ENCODE measurements at regions not wholly inside any gene's neighbourhood (a gene's known extent, or its start where the extent isn't known, plus 50 kb on each side); places are given as distances from the start of the nearest gene placed in this dataset.
A peak's percentile ranks its signal among the peaks of the same experiment; 100 is the strongest.
"Not testable (repeated sequence)": the region's sequence is repeated elsewhere in the genome, so short reads cannot be mapped to it uniquely, and the experiment has no call there.

- Histone ChIP-seq H3K36me3 (no peaks in the 10 kb centered on the region), H3K9me3 (no peaks in the 10 kb centered on the region), H3K4me3 (no peak overlapping the region), H3K4me1 (no peaks in the 10 kb centered on the region), H3K27ac (no peak overlapping the region), H3K27me3 (no peaks in the 10 kb centered on the region)
- no peak for ATAC-seq (ENCODE audit: low FRiP score in 2 of 2)
- no peak for DNase-seq
- TF ChIP-seq EP300 (IDR thresholded peaks at IDR 0.05): no peak
- no peak for TF ChIP-seq POLR2AphosphoS5 (IDR thresholded peaks at IDR 0.05)
- no peak for TF ChIP-seq POLR2A (IDR thresholded peaks at IDR 0.05)
- TF ChIP-seq CTCF (IDR thresholded peaks at IDR 0.05): no peak
- WGBS, 2 donors: 39 to 49% methylated on average over 2 of the region's 2 CpGs
These were observed 73.7 kb upstream of the TMEM229A start for GRCh38 chr7:124106575-124106974.

- ATAC-seq (ENCODE audit: low FRiP score in 2 of 2): no peak
- no peak for TF ChIP-seq POLR2A (IDR thresholded peaks at IDR 0.05)
- peak in 1 of 6 experiments; percentile 12 for TF ChIP-seq CTCF (IDR thresholded peaks at IDR 0.05)
These were observed 68.4 kb upstream of the TMEM229A start for GRCh38 chr7:124101173-124101768.

GRCh38 chr7:124100190-124100589, 67.3 kb upstream of the TMEM229A start:
- Histone ChIP-seq H3K36me3 (no peaks in the 10 kb centered on the region), H3K4me1 (no peaks in the 10 kb centered on the region), H3K9me3 (no peaks in the 10 kb centered on the region), H3K4me3 (no peak overlapping the region), H3K27me3 (no peaks in the 10 kb centered on the region), H3K27ac (no peak overlapping the region)
- DNase-seq: no peak
- TF ChIP-seq CTCF (IDR thresholded peaks at IDR 0.05) (no peak), POLR2A (IDR thresholded peaks at IDR 0.05) (no peak), EP300 (IDR thresholded peaks at IDR 0.05) (no peak), POLR2AphosphoS5 (IDR thresholded peaks at IDR 0.05) (no peak)
- no peak for ATAC-seq (ENCODE audit: low FRiP score in 2 of 2)
- WGBS, 2 donors: 90 to 97% methylated on average over 3 of the region's 3 CpGs

More at GRCh38 chr7:124101173-124101768, 68.4 kb upstream of the TMEM229A start:
- Histone ChIP-seq H3K4me3 (no peak overlapping the region), H3K9me3 (no peaks in the 10 kb centered on the region), H3K4me1 (no peaks in the 10 kb centered on the region), H3K27me3 (no peaks in the 10 kb centered on the region), H3K27ac (no peak overlapping the region), H3K36me3 (no peaks in the 10 kb centered on the region)
- no peak for DNase-seq
- 30 to 34% methylated on average over 5 of the region's 5 CpGs for WGBS, 2 donors

GRCh38 chr7:124099585-124099984, 66.7 kb upstream of the TMEM229A start:
- not testable (repeated sequence) for H3K27me3 ChIP-seq; H3K36me3 ChIP-seq; H3K4me3 ChIP-seq; H3K27ac ChIP-seq; H3K4me1 ChIP-seq; ATAC-seq (ENCODE audit: low FRiP score in 2 of 2); H3K9me3 ChIP-seq
- DNase-seq: peak in 1 of 2 donors; percentile 30
- WGBS, 2 donors: 48 to 77% methylated on average over 5 to 10 of the region's 10 CpGs

GRCh38 chr7:124089621-124090020, 56.8 kb upstream of the TMEM229A start:
- Histone ChIP-seq H3K27ac (no peak overlapping the region), H3K36me3 (no peaks in the 10 kb centered on the region), H3K4me1 (peaks cover 0 to under 1% (median 0%) of the 10 kb centered on the region in 4 donors), H3K27me3 (no peaks in the 10 kb centered on the region), H3K4me3 (no peak overlapping the region), H3K9me3 (no peaks in the 10 kb centered on the region)
- no peak for ATAC-seq (ENCODE audit: low FRiP score in 2 of 2)
- DNase-seq: no peak
- TF ChIP-seq POLR2AphosphoS5 (IDR thresholded peaks at IDR 0.05): no peak
- TF ChIP-seq CTCF (IDR thresholded peaks at IDR 0.05): no peak
- TF ChIP-seq EP300 (IDR thresholded peaks at IDR 0.05): no peak
- no peak for TF ChIP-seq POLR2A (IDR thresholded peaks at IDR 0.05)
- WGBS, 2 donors: 58 to 59% methylated on average over 2 of the region's 2 CpGs
